Astrocyte (in vitro differentiated cells and primary cell): ENCODE measurements at regions not wholly inside any gene's neighbourhood (a gene's known extent, or its start where the extent isn't known, plus 50 kb on each side); places are given as distances from the start of the nearest gene placed in this dataset.

Experiments used
- DNase-seq: peaks from one replicate; pipeline ENCODE4 v3.0.0-alpha.2; 2010; ENCODE audit warnings: low read depth
- FAIRE-seq: peaks from 2 replicates; lab custom pipeline; 2011; peaks lifted over from hg19 to GRCh38; lab: Jason Lieb, UNC
- H2AFZ ChIP-seq: 2 replicates; pipeline ENCODE4 v1.6.0; 2012; ENCODE audit warnings: low read depth, low read length, inconsistent platforms
- H3K27ac ChIP-seq: 2 replicates; pipeline ENCODE4 v1.5.1; 2011; ENCODE audit warnings: low read depth, low read length, inconsistent platforms
- H3K27me3 ChIP-seq: 2 replicates; pipeline ENCODE4 v1.6.0; 2011; ENCODE audit warnings: low read length, inconsistent platforms; ENCODE audit not compliant: insufficient read depth
- H3K36me3 ChIP-seq: 2 replicates; pipeline ENCODE4 v1.5.1; 2011; ENCODE audit warnings: low read length, inconsistent platforms; ENCODE audit not compliant: insufficient read depth
- H3K4me1 ChIP-seq: 2 replicates; pipeline ENCODE4 v1.5.1; 2011; ENCODE audit warnings: low read length, inconsistent platforms; ENCODE audit not compliant: insufficient read depth
- H3K4me2 ChIP-seq: 2 replicates; pipeline ENCODE4 v1.6.0; 2012; ENCODE audit warnings: low read length, inconsistent platforms
- H3K4me3 ChIP-seq: 2 replicates; pipeline ENCODE4 v1.5.1; 2011; ENCODE audit warnings: low read depth, mild to moderate bottlenecking, low read length, inconsistent platforms; ENCODE audit not compliant: insufficient read depth
- H3K79me2 ChIP-seq: 2 replicates; pipeline ENCODE4 v1.6.0; 2012; ENCODE audit warnings: mild to moderate bottlenecking, low read length, inconsistent platforms; ENCODE audit not compliant: insufficient read depth
- H3K9ac ChIP-seq: 2 replicates; pipeline ENCODE4 v1.6.0; 2012; ENCODE audit warnings: mild to moderate bottlenecking, low read length, inconsistent platforms
- H3K9me3 ChIP-seq: 2 replicates; pipeline ENCODE4 v1.5.1; 2012; ENCODE audit warnings: low read depth, mild to moderate bottlenecking, low read length, inconsistent platforms; ENCODE audit not compliant: insufficient read depth
- H4K20me1 ChIP-seq: 2 replicates; pipeline ENCODE4 v1.6.0; 2012; ENCODE audit warnings: low read length, inconsistent platforms; ENCODE audit not compliant: insufficient read depth
- H3K27ac Mint-ChIP-seq: one replicate; pipeline ENCODE4 v1.8.0; 2021; ENCODE audit warnings: mild to moderate bottlenecking, mixed read lengths; ENCODE audit not compliant: unreplicated experiment
- H3K27me3 Mint-ChIP-seq: one replicate; pipeline ENCODE4 v1.8.0; 2021; ENCODE audit warnings: low read depth, mixed read lengths; ENCODE audit not compliant: unreplicated experiment
- H3K36me3 Mint-ChIP-seq: one replicate; pipeline ENCODE4 v1.8.0; 2021; ENCODE audit warnings: low read depth, mixed read lengths; ENCODE audit not compliant: unreplicated experiment
- H3K4me1 Mint-ChIP-seq: one replicate; pipeline ENCODE4 v1.8.0; 2021; ENCODE audit warnings: low read depth, mixed read lengths; ENCODE audit not compliant: unreplicated experiment
- H3K4me3 Mint-ChIP-seq: one replicate; pipeline ENCODE4 v1.8.0; 2021; ENCODE audit warnings: mild to moderate bottlenecking, moderate library complexity, mixed read lengths; ENCODE audit not compliant: unreplicated experiment
- H3K9me3 Mint-ChIP-seq: one replicate; pipeline ENCODE4 v1.8.0; 2021; ENCODE audit warnings: mild to moderate bottlenecking, mixed read lengths; ENCODE audit not compliant: unreplicated experiment
- CTCF ChIP-seq: IDR thresholded peaks from 2 replicates; pipeline ENCODE4 v1.5.1; 2011; ENCODE audit warnings: low read depth, mild to moderate bottlenecking, inconsistent platforms, low read length, moderate library complexity; ENCODE audit not compliant: insufficient read depth
- EZH2 ChIP-seq: IDR thresholded peaks from 2 replicates; pipeline ENCODE4 v1.6.1; 2012; ENCODE audit warnings: mild to moderate bottlenecking, low read length, inconsistent platforms; ENCODE audit not compliant: insufficient read depth

- Mint-ChIP-seq H3K4me1 (peaks cover 11% of the 10 kb centered on the region), H3K4me3 (no peak overlapping the region), H3K27me3 (no peaks in the 10 kb centered on the region), H3K36me3 (no peaks in the 10 kb centered on the region), H3K9me3 (no peaks in the 10 kb centered on the region), H3K27ac (no peak overlapping the region)
- Histone ChIP-seq H3K9ac (no peak overlapping the region), H3K4me2 (no peak overlapping the region), H2AFZ (no peak overlapping the region), H3K79me2 (no peaks in the 10 kb centered on the region), H4K20me1 (no peaks in the 10 kb centered on the region), H3K27me3 (no peaks in the 10 kb centered on the region), H3K36me3 (no peaks in the 10 kb centered on the region), H3K9me3 (no peaks in the 10 kb centered on the region), H3K4me1 (no peaks in the 10 kb centered on the region), H3K27ac (no peak overlapping the region), H3K4me3 (no peak overlapping the region)
- no peak for TF ChIP-seq EZH2
- TF ChIP-seq CTCF = no peak
- FAIRE-seq (no peak), DNase-seq (no peak)
These were observed 473.1 kb downstream of the NR2F1-AS1 start for GRCh38 chr5:93107805-93108520.

GRCh38 chr5:93107141-93107540 is 473.9 kb downstream of the NR2F1-AS1 start:
- H3K36me3 Mint-ChIP-seq = no peaks in the 10 kb centered on the region
- H3K27ac ChIP-seq = no peak overlapping the region

More at GRCh38 chr5:93107141-93107540, 473.9 kb downstream of the NR2F1-AS1 start:
- H3K27me3 ChIP-seq = no peaks in the 10 kb centered on the region
- H3K36me3 ChIP-seq = no peaks in the 10 kb centered on the region
- H3K4me1 ChIP-seq = no peaks in the 10 kb centered on the region
- H3K27ac Mint-ChIP-seq = no peak overlapping the region
- H3K4me2 ChIP-seq = no peak overlapping the region
- FAIRE-seq = no peak
- H3K4me1 Mint-ChIP-seq = peaks cover 11% of the 10 kb centered on the region
- no peaks in the 10 kb centered on the region for H3K79me2 ChIP-seq
- DNase-seq = no peak
- H4K20me1 ChIP-seq = no peaks in the 10 kb centered on the region
- H2AFZ ChIP-seq = no peak overlapping the region
- peaks cover 4% of the 10 kb centered on the region for H3K9me3 Mint-ChIP-seq
- no peak overlapping the region for H3K4me3 Mint-ChIP-seq
- no peaks in the 10 kb centered on the region for H3K9me3 ChIP-seq
- no peak overlapping the region for H3K9ac ChIP-seq
- no peaks in the 10 kb centered on the region for H3K27me3 Mint-ChIP-seq
- TF ChIP-seq EZH2 (no peak), CTCF (no peak)
- H3K4me3 ChIP-seq = no peak overlapping the region
